Ovary (tissue), 7 donors: ENCODE measurements at regions not wholly inside any gene's neighbourhood (a gene's known extent, or its start where the extent isn't known, plus 50 kb on each side); places are given as distances from the start of the nearest gene placed in this dataset.

Source experiments
- DNase-seq, 5 donors: peaks; one replicate each; pipeline ENCODE4 v3.0.0-alpha.2; 2019 to 2020
- H3K27ac ChIP-seq, 2 donors: fragments of 200-600 bp; one replicate each; pipeline versions ENCODE4 v1.5.1 to v1.8.0; 2019 to 2022
- H3K27me3 ChIP-seq: fragments of 200-600 bp; one replicate; pipeline ENCODE4 v1.8.0; 2022
- H3K36me3 ChIP-seq: fragments of 200-600 bp; sonication (generic); one replicate; pipeline ENCODE4 v1.5.1; 2019
- H3K4me1 ChIP-seq: one replicate; pipeline ENCODE4 v1.8.1; 2013; ENCODE audit warnings: mild to moderate bottlenecking, moderate library complexity; ENCODE audit not compliant: insufficient read depth
- H3K4me3 ChIP-seq: fragments of 200-600 bp; sonication (generic); one replicate; pipeline ENCODE4 v1.5.1; 2017
- H3K9me3 ChIP-seq, 2 donors: fragments of 200-600 bp in 1 of 2; sonication (generic) in 1 of 2; one replicate each; pipeline versions ENCODE4 v1.5.1 to v1.8.1; 2013 to 2019; ENCODE audit warnings: mild to moderate bottlenecking in 1 of 2, moderate library complexity in 1 of 2
- EP300 ChIP-seq: sonication (generic); formaldehyde crosslinking; IDR thresholded peaks from one replicate; pipeline ENCODE4 v1.6.1; 2017; ENCODE audit warnings: antibody characterized with exemption
- POLR2A ChIP-seq: fragments of 450-650 bp; IDR thresholded peaks from one replicate; pipeline ENCODE4 v1.6.1; 2017; ENCODE audit warnings: antibody characterized with exemption, mild to moderate bottlenecking, moderate library complexity
- WGBS, 3 donors: extraction: QIAGEN DNeasy Blood & Tissue Kit in 1 of 3; methylation state at CpG; one replicate each; pipeline versions ENCODE4 v1.1.5 to v1.1.7; 2013 to 2017; 5-methylcytosine and 5-hydroxymethylcytosine counted together
- intact Hi-C, 4 donors: fragments of 100-400 bp; cut with DNase I; formaldehyde crosslinking; loops; one replicate each; pipeline versions ENCODE4 v1.11.0 to v1.15.1; 2022 to 2023
- TF ChIP-seq, protein P1 (sequence below), 3 donors: fragments of 450-650 bp in 2 of 3; fragments of 200-600 bp in 1 of 3; IDR thresholded peaks; one replicate each; pipeline versions ENCODE4 v1.5.1 to v1.8.0; 2016 to 2022; ENCODE audit warnings: antibody characterized with exemption in 3 of 3, mild to moderate bottlenecking in 1 of 3
- donor health status: DM: no; HTN: no; CAD: no; lungs with moderate emphysema.
- donor health status: DM: no; HTN: no; CAD: no.
- donor health status: Bipolar disorder and iron deficiency.
- donor health status: DM: no; HTN: no; CAD: no.
- donor health status: DM: yes; HTN: yes; CAD: no.

DNA sequence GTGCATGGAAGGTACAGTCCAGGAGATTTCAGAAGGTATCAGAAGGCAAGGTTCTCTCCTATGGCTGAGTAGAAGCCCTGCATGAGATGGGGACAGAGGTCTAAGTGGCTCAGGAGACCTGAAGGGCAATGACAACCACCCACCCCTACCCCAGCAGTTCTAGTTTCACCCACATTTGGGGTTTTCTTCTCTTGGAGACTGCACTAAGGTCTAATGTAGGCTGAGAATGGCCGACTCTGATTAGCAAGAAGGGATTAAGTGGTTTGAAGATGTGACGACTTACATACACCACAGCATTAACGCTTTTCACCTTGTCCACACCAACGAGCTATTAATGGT lies 71.7 kb upstream of the SOX5 start:
- intact Hi-C loops, result no loop called here
- Histone ChIP-seq H3K4me1 (peaks cover 1% of the 10 kb centered on the region), H3K4me3 (no peak overlapping the region), H3K27me3 (no peaks in the 10 kb centered on the region), H3K9me3 (no peaks in the 10 kb centered on the region), H3K27ac (no peak overlapping the region), H3K36me3 (no peaks in the 10 kb centered on the region)
- TF ChIP-seq POLR2A (no peak), EP300 (no peak)
- TF ChIP-seq, protein P1, sequence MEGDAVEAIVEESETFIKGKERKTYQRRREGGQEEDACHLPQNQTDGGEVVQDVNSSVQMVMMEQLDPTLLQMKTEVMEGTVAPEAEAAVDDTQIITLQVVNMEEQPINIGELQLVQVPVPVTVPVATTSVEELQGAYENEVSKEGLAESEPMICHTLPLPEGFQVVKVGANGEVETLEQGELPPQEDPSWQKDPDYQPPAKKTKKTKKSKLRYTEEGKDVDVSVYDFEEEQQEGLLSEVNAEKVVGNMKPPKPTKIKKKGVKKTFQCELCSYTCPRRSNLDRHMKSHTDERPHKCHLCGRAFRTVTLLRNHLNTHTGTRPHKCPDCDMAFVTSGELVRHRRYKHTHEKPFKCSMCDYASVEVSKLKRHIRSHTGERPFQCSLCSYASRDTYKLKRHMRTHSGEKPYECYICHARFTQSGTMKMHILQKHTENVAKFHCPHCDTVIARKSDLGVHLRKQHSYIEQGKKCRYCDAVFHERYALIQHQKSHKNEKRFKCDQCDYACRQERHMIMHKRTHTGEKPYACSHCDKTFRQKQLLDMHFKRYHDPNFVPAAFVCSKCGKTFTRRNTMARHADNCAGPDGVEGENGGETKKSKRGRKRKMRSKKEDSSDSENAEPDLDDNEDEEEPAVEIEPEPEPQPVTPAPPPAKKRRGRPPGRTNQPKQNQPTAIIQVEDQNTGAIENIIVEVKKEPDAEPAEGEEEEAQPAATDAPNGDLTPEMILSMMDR (IDR thresholded peaks at IDR 0.05), result no peak
- 95 to 98% (median 98%) methylated on average over 4 of the region's 4 CpGs for WGBS, 3 donors
- DNase-seq, result no peak

DNA sequence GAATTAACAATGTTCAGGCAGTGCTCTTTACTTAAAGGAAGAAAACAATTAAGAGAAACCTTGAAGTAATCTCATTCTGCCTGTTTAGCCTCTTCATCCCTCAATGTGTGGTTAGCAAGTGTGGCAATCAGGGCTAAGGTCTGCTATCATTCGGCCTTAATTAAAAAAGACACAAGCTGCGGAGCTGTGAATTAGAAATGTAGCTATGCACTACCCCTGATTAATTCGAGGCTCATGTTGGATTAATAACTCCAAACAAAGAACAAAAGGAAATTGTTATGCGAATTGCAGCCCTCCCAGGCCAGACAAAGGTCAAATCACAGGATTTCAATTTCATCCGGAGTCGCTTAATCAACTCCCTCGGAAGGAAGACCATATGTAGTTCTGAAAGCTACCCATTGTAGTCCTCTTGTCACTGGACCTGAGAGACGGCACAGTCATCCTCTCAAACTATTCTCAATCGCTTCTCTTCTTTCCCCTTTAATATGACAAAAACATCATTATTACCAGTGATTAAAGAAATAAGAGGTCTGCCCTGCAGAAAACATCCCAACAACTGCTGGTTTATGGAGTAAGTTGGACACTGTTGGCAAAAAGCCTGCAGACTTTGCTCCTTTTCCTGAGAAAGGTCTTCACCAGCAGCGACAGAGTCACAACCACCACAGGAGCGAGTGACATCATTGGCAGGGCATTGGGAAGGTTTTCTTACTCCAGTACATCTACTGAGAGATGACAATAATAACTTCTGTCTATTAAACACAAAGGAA lies 71.1 kb upstream of the SOX5 start:
- Histone ChIP-seq H3K9me3 (no peaks in the 10 kb centered on the region), H3K4me1 (peaks cover 1% of the 10 kb centered on the region), H3K36me3 (no peaks in the 10 kb centered on the region), H3K27ac (no peak overlapping the region), H3K27me3 (no peaks in the 10 kb centered on the region), H3K4me3 (no peak overlapping the region)
- DNase-seq, result no peak
- TF ChIP-seq, protein P1 (IDR thresholded peaks at IDR 0.05), result no peak
- TF ChIP-seq POLR2A (no peak), EP300 (no peak)
- 84 to 90% (median 88%) methylated on average over 11 of the region's 11 CpGs for WGBS, 3 donors
- intact Hi-C loops, result no loop called here

DNA sequence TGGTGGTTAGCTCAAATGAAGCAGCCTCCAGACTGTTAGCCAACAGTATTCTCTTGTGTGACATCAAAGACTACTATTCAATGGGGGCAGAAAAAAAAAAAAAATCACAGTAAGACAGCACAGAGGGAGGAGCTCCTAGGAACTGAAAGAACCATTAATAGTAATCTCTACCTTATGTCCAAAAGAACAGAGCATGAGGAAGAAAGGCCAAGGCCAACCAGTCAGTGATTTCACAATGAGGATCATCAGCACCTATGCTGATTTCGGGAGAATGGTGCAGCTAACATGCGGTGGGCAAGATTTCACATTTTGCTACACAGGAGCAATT lies 66.3 kb upstream of the SOX5 start:
- 85 to 93% (median 91%) methylated on average over 2 of the region's 2 CpGs for WGBS, 3 donors

DNA sequence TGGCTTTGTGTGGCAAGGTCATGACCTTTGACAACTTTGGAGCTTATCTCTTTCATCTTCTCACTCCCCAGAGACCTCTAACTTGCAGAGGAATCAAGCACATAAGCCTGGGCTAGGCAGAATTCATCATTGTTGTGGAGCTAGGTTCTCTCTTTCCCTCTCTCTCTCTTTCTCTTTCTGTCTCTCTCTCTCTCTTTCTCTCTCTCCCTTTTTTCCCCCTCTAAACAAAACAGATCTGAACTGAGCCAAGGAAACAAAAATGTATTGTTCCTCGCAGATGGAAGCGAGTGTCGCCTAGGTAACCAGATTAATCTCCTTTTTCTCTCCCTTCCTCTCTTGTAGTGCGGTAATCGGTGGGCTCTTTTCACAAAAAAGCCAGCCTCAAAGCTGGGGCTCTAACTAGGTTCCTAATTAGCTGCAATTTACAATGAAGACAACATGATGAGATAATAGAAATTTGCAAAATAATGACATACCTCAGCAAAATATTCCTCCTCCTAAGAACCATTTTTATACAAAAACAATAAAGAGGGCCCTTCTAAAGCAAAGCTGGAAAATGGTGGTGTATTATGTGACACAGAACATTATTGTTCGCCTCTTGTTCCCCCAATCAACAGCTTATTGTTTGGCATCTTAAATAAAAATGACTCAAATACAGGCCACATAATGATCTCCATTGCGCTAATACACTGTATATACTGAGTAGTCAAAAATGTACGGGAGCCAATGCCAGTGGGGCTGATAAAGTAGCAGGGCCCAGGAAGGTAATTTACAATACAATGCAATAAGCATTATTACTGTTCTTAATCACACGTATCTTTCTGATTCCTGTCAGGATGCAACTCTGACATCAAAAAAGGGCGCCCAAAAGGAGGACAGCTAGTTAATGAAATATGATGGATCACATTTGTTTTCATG lies 65.7 kb upstream of the SOX5 start:
- Histone ChIP-seq H3K27ac (no peak overlapping the region), H3K4me3 (no peak overlapping the region), H3K36me3 (no peaks in the 10 kb centered on the region), H3K27me3 (no peaks in the 10 kb centered on the region), H3K9me3 (no peaks in the 10 kb centered on the region), H3K4me1 (no peaks in the 10 kb centered on the region)
- DNase-seq, result no peak
- WGBS, 3 donors, result 82 to 87% (median 86%) methylated on average over 10 of the region's 10 CpGs
- intact Hi-C loops, result no loop called here
- TF ChIP-seq EP300 (no peak), POLR2A (no peak)
- TF ChIP-seq, protein P1 (IDR thresholded peaks at IDR 0.05), result no peak

More for the DNA sequence above, 66.3 kb upstream of the SOX5 start:
- Histone ChIP-seq H3K9me3 (no peaks in the 10 kb centered on the region), H3K4me3 (no peak overlapping the region), H3K4me1 (no peaks in the 10 kb centered on the region), H3K36me3 (no peaks in the 10 kb centered on the region), H3K27ac (no peak overlapping the region), H3K27me3 (no peaks in the 10 kb centered on the region)
- intact Hi-C loops, result no loop called here
- no peak for DNase-seq
- TF ChIP-seq POLR2A (no peak), EP300 (no peak)
- TF ChIP-seq, protein P1 (IDR thresholded peaks at IDR 0.05), result no peak
